ENCODE measurements at regions not wholly inside any gene's neighbourhood (a gene's known extent, or its start where the extent isn't known, plus 50 kb on each side); places are given as distances from the start of the nearest gene placed in this dataset.
"Not testable (repeated sequence)": the region's sequence is repeated elsewhere in the genome, so short reads cannot be mapped to it uniquely, and the experiment has no call there.

DNA sequence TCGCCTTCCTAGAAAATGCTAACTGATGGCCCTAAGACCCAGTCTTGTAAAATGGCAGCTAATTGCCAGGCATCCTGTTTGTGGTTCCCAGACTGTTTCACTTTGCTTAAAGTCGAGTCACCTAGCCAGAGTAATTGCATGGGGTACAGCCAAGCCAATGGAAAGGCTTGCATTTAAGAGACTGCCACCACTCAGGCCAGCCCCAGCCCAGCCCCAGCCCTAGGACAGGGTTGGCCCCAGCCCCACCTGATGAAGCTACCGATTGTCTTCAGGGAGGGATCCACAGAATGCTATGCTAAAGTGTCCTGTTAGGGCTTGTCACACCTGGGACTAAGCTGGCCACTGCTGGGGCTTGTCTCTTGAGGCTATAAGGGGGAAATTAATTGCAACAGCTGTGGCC lies 194.6 kb upstream of the KLF3 start:
- intact Hi-C loops (cut with DNase I, micrococcal nuclease) = no loop called here
- DNase-seq = no peak
- ATAC-seq = no peak

DNA sequence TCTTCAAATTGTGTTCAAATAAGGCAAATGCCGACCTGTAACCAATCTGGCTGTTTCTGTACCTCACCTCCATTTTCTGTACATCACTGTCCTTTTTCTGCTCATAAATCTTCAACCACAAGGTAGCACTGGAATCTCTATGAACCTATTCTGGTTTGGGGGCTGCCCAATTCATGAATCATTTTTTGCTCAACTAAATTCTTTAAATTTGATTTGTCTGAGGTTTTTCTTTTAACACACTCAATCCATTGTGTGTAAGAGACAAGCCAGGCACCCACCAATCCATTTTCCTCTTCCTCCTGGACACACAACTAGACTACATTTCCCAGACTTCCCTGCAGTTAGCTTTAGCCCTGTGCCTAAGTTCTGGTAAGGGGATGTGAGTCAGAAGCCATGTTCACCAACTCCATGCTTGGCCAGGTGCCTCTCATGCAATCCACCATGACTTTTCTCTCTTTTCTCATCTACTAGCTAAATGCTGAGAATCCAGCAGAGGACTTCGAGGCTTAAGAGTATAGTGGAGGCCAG lies 193.2 kb upstream of the KLF3 start:
- no peak for ATAC-seq
- intact Hi-C loops (cut with DNase I, micrococcal nuclease) = no loop called here
- no peak for DNase-seq

DNA sequence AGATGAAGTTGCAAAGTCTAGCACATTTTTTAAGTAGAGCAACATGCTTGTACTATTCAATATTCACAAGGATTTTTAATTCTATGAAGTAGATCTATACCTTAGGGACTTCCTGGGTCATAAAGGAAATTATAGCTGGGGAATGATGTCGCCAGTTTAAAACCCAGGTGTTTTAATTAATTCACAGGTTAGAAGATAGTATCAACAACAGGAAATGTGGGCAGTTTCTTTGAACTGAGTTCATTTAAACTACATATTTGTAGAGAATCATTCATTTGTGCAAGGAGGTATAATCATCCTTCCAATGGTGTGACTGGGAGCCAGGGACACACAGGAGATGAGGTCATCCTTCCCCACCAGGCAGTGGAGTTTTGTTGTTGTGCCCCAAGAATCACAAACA lies 181.3 kb upstream of the KLF3 start:
- ATAC-seq = no peak
- DNase-seq = no peak
- intact Hi-C loops (cut with DNase I, micrococcal nuclease) = no loop called here

DNA sequence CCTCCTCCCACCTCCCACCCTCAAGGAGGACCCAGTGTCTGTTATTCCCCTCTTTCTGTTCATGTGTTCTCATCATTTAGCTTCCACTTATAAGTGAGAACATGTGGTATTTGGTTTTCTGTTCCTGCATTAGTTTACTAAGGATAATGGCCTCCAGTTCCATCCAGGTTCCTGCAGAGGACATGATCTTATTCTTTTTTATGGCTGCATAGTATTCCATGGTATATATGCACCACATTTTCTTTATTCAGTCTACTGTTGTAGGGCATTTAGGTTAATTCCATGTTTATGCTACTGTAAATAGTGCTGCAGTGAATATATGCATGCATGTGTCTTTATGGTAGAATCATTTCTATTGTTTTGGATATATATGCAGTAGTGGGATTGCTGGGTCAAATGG lies 180.4 kb upstream of the KLF3 start:
- DNase-seq; ATAC-seq; intact Hi-C loops (cut with DNase I, micrococcal nuclease): not testable (repeated sequence)

DNA sequence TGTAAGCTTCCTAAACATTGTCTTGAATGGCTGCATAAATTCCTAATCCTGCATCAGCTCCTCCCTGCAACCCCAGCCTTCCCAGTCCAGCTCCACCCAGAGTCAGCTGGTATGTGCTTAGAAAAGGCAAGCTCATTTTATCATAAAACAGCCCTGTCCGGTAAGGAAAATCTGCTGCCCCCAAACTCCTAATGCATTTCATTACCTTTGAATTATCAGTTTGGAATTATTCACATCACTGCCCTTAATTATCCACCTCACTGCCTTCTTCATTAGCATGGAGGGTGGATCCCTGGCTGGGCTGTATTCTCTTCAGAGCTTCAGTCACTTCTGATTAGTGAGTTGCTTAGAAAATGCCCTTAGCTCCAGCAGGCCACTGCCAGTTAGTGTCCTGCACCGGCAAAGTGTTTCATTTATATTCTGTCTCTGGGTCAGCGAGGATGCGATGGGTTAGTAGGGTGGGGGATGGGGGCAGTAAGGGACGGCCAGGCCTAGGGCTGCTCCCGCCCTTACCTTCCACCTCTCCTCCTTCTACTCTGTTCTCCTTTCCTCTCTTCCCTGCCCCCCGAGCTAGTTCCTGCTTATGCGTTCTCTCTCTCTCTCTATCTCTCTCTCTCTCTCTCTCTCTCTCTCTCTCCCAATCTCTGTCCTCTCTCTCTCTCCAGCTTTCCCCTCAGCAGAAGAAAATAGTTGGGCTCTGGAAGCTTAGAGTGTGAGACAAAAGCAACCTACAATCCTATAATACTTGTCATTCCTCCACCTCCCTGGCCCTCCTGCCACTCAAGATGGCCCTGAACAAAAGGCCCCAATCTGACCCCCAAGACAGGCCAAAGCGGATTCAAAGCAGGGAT lies 174.8 kb upstream of the KLF3 start:
- ATAC-seq (peak; percentile 63), DNase-seq (peak in 1 of 2 donors; percentile 23)
- intact Hi-C loops (cut with DNase I, micrococcal nuclease) = no loop called here

DNA sequence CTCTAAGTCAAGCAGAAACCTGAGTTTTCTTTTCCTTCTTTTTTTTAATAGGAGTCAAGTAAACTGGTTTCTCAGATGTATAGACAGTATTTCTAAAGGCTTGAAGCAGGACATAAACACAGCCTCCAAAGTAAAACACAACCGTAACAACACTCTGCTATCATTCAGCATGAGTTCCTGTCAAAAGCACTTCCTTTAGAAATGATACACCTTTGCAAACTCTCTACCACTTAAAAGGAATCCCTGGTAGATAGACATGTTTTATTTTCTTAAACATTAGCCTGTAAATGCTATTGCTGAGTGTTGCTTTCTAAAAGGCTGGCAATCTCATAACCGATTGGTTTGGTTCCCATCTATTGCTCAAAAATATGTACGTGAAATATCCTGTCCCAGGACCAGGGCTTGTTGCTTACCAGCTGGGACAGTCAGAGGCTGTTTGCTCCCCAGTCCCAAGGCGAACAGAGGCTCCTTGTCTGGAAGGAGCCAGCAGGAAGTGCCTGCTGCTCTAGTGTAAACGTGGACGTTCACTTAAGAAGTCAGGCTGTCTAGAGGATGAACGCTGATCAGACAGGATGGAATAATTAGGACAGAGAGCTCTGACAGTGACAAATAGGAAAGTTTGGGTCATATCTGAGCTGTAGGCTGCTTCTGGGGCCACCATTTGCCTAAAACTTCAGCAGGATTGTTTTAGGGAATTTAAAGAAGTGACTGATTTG lies 173.9 kb upstream of the KLF3 start:
- intact Hi-C loops (cut with DNase I, micrococcal nuclease) = no loop called here
- DNase-seq (peak; percentile 42 to 68), ATAC-seq (peak; percentile 95)

DNA sequence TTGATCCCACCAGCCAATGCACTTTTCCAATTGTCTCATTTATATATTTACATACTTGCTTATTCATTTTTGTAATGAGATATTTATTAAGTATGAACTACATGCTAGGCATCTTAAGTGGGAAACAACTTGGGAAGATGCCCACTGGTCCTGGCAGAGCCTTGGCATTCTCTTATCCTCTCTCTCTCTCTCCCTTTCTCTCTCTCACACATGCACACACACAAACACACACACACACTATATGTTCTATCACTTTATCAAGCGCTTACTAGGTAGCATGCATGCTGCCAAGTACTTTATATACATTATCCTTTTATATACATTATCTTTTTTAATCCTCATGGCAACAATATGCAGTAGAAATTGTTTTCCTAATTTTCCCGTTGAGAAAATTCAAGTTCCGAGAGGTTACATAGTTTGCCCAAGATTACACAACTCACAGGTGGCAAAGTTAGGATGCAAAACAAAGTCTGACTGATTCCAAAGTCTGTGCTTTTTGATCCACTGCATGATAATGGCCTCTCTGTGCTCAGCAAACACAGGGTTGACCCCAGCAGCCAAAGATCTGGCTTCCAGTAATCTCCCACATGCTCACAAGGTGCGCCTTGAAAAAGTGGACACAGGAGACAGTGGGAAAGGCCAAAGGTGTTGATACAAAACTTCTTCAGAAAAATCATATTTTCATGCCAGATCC lies 173.1 kb upstream of the KLF3 start:
- intact Hi-C loops (cut with DNase I, micrococcal nuclease) = no loop called here
- peak; percentile 33 for ATAC-seq
- DNase-seq = no peak

DNA sequence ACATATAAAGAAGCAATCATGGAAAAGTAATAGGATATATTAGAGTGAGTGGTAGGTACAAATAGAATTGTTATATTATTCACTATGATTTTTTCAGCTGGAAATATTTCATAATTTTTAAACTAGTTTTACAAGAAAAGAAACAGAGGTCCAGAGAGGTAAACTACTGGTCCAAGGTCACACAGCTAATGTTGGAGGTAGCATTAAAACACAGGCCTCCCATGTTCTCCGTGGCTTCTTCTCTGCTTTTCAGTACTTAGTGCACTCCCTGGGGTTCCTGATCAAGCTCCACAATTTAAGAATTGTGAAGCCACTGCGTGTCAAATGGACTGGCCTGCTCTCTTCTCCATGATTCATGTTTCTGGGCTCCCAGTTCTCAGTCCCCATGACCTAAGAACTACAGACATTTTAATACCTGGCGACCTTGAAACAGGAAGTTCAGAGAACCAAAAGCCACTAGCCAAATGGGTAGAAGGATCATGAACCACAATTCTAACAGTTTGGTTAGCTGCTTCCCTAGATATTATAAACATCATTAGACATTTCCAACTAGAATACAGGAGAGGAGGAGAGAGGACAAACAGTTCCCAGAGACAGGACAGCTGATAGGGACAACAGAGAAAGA lies 172.0 kb upstream of the KLF3 start:
- DNase-seq (no peak), ATAC-seq (no peak)
- intact Hi-C loops (cut with DNase I, micrococcal nuclease) = no loop called here

DNA sequence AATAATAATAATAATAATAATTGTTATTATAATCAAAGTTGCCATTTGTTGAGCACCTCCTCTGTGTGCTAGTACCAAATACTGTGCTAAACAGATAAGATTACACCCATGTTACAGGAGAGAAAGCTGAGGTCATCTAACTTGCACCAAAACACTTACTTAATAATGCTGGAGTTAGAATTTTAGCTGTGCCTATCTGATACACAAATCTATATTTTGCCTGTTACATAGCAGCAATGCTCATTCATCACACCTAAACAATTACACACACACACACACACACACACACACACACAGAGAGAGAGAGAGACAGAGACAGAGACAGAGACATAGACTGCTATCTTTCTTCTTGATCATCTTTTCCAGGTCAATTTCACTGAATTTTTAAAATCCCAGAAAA lies 170.9 kb upstream of the KLF3 start:
- no peak for ATAC-seq
- intact Hi-C loops (cut with DNase I, micrococcal nuclease) = no loop called here
- DNase-seq = no peak

DNA sequence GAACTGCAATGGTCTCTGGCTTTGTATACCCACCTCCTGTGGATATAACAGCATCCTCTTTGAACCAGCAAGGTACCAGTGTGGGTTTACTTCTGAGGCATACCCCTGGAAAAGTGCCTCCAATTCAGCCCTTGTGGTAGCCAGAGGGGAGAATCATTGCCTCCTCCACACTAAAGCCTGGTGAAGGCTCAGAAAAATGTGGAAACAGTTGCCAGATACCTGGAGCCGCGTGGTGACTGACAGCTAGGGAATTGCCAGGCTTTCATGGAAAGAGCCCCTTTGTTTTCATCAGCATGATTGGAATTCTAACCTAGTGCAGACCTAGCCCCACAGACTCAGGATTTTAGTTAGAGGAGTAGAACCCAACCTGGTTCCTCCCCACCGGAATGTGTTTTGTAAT lies 168.6 kb upstream of the KLF3 start:
- ATAC-seq = no peak
- intact Hi-C loops (cut with DNase I, micrococcal nuclease) = no loop called here

DNA sequence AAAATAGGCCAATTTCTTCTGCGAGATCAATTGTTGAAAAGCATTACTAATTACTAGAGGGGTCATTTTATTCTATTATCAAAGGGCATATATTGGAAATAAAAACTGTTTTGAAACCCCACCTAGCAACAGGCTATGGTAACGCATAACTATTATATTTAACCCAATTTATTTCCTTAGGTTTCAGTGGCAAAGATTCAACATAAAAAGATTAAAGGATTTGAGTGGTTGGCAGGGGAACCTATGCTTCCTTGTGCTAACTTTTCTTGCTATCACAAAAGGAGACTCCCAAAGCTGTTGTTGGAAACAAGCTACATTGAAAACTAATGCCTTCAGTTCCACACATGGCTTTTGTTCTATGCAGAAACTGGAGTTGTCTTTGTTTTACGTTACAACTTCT lies 166.9 kb upstream of the KLF3 start:
- ATAC-seq (no peak), DNase-seq (no peak)
- intact Hi-C loops (cut with DNase I, micrococcal nuclease) = no loop called here

More for the DNA sequence above, 168.6 kb upstream of the KLF3 start:
- no peak for DNase-seq

DNA sequence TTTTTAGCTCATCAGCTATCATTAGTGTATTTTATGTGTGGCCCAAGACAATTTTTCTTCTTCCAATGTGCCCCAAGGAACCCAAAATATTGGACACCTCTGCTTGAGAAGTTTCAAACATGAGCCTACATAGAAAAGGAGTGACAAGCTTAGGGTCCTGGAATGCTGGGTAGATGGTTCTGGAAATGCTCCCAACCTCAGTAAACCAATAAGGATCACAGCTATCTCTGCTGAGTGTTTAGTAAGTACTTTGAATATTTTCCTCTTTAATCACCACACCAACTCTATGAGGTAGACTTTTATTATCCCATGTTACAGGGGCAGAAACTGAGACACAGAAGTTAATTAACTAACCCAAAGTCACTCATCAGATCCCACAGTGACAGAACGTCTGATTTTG lies 164.9 kb upstream of the KLF3 start:
- ATAC-seq (no peak), DNase-seq (no peak)
- intact Hi-C loops (cut with DNase I, micrococcal nuclease) = no loop called here

DNA sequence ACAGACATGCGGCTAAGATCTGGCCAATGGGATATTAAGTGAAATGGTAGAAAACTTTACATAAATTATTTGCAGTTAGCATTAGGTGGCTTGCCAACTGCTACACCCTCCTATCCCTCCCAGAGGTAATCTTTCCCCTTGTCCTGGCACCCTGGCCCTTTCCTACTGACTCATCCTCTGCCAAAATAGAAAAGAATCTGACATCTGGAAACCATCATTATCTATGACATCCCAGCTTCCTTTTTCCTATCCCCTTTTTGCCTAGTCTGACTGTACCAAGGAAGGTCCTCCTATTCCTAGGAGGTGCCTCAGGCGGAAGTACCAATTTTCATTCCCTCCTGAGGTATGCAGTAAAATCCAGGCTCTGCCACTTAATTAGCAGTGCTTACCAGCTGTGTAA lies 163.6 kb upstream of the KLF3 start:
- intact Hi-C loops (cut with DNase I, micrococcal nuclease) = no loop called here
- no peak for ATAC-seq
- DNase-seq = no peak

DNA sequence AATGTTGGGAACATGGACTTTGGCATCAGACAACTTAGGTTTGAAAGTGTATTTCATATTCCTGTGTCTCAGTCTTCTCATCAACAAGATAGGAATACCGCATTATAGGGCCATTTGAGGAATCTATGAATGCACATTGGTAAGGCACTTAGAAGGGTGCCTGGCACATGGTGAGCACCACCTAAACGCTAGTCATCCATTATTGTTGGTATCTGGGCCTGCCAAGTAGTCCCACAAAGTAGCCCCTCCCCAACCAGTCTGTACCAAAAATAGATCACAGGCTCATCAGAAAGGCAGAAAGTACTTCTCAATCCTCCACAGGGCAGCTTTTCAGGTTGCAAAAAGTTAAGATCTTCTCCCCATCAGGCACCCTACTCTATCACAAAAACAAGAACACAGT lies 162.3 kb upstream of the KLF3 start:
- no peak for DNase-seq
- intact Hi-C loops (cut with DNase I, micrococcal nuclease) = no loop called here
- ATAC-seq = no peak

DNA sequence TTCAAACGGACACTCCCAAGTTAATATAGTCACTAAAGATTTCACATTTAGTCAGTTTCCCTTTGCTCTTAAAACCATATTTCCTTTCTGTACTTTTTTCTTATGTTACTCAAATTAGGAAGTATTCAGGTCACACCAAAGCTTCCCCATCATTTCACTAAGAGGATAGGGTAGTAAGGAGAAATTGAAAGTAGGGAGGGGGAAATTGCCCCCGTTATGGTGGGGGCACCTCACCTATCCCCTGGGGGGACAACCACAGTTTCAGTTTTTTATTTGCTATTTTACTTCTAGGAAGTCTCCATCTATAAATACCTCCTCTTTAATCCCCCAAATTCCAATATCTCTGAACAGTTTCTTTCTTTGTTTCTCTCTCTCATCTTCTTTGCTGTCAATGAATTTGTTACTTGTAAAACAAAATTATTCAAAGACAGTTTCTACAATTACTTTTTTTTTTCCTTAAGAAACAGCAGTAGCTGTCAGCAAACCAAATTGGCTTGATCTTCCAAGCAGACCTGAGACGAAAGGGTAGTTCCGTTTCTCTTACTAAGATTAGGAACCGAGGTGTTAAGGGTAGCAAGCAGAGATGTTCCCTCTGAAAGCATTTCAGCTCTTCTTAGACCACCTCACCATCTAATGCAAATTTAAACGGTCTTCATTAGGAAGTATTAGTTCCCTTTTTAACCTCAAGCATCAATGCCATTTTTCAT lies 160.2 kb upstream of the KLF3 start:
- intact Hi-C loops (cut with DNase I, micrococcal nuclease) = no loop called here
- DNase-seq (no peak), ATAC-seq (no peak)

DNA sequence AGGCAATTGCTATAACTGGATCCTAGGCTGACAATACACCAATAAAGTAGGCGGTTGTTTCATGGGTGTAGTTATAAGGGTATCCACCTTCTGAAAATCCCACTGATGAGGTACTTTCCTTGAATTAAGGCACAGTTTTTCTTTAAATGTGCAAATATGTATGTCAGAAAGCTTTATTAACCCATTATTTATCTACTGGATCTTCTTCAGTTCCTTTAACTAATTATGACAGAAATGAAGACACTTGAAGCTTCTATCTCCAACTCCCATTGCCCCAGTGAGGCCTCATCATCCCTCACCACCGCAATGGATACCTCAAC lies 159.6 kb upstream of the KLF3 start:
- ATAC-seq (no peak), DNase-seq (no peak)
- intact Hi-C loops (cut with DNase I, micrococcal nuclease) = no loop called here

DNA sequence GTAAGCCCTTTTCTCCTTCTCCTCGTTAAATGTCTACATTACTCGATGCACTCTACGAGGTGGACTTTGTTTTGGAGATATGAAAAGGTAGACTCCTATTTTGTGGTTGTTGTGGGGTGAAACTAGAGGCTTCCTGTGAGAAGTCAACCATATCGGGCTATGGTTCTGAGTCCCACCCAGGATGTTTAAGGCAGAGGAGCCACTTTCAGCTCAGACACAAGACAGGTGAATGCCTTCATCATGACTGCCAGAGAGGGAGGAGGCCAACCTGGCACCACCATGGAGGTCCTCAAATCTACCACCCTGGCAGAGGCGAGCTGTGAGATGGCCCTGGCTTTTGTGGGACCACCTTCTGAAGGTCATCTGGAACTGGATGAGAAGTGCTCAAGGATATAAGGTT lies 154.4 kb upstream of the KLF3 start:
- intact Hi-C loops (cut with DNase I, micrococcal nuclease) = no loop called here
- ATAC-seq = no peak
- no peak for DNase-seq

DNA sequence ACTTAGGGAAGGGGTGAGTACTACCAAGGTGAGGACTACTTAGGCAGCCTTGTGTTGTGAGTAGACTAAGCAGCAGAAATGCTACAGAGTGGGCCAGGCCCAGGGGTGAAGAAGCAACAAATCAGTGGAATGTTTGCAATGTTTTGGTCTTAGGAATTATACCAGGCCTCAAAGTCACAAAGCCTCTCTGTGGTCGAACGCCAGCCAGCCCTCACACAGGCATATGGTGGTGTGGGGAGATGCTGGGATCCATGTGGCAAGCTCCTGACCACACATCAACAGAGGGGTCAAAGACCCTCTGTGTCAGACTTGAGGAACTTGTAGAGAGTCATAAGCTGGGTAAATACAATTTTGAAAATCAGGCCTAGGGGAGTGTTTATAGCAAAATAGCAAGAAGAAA lies 153.8 kb upstream of the KLF3 start:
- DNase-seq (no peak), ATAC-seq (no peak)
- intact Hi-C loops (cut with DNase I, micrococcal nuclease) = no loop called here

DNA sequence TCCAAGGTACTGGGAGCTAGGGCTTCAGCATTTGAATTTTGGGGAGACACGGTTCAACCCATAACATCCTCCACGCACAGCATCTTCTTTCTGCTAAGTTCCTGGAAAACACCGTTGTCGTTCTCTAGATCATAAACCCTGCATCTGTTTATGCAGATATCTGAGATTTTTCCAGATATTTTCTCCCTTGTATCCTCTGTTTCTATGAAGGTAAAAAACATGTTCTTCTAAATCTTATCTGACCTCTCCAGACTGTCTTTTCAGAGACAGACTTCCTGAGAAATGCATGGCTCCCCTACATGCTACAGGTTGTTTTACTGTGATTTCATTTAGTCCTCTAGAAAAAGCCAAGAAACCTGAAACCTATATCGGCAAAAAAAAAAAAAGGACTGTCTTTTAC lies 152.3 kb upstream of the KLF3 start:
- no peak for ATAC-seq
- DNase-seq = no peak
- intact Hi-C loops (cut with DNase I, micrococcal nuclease) = no loop called here
